PC-9 (cell line): ENCODE measurements at regions not wholly inside any gene's neighbourhood (a gene's known extent, or its start where the extent isn't known, plus 50 kb on each side); places are given as distances from the start of the nearest gene placed in this dataset.

Experiments
- BruUV-seq: library from RNA; stranded (reverse); fragments of 400-500 nt; replicated peaks from 2 replicates; lab custom pipeline; 2021; lab: Mats Ljungman, UMichigan
- CTCF ChIA-PET: fragments of 300-600 bp; sonication (Branson Sonifier 250); formaldehyde crosslinking; loops from one replicate; lab custom pipeline; 2022; ENCODE audit warnings: antibody characterized with exemption; lab: Charles Lee
- POLR2A ChIA-PET: fragments of 300-600 bp; sonication (Branson Sonifier 250); formaldehyde crosslinking; loops from one replicate; lab custom pipeline; 2022; ENCODE audit warnings: antibody characterized with exemption; ENCODE audit not compliant: unreplicated experiment; lab: Charles Lee
- DNase-seq, 2 experiments: peaks; one replicate each; pipeline versions ENCODE4 v3.0.0 to v3.0.0-alpha.2; 2015 to 2022; ENCODE audit warnings: mixed read lengths in 1 of 2
- H2AFZ ChIP-seq: fragments of 200-600 bp; sonication (generic); 2 replicates; pipeline ENCODE4 v1.8.1; 2017; ENCODE audit warnings: antibody characterized with exemption
- H3F3A ChIP-seq: fragments of 200-600 bp; sonication (generic); 2 replicates; pipeline ENCODE4 v1.8.1; 2017; ENCODE audit warnings: antibody characterized with exemption, mild to moderate bottlenecking, low read depth; ENCODE audit not compliant: insufficient read depth
- H3K27ac ChIP-seq: fragments of 200-600 bp; sonication (generic); 2 replicates; pipeline ENCODE4 v1.6.1; 2016; ENCODE audit warnings: mixed run types
- H3K27me3 ChIP-seq: fragments of 200-600 bp; sonication (generic); 2 replicates; pipeline ENCODE4 v1.6.1; 2016; ENCODE audit warnings: low read depth, mixed run types; ENCODE audit not compliant: insufficient read depth
- H3K36me3 ChIP-seq: fragments of 200-600 bp; sonication (generic); 2 replicates; pipeline ENCODE4 v1.6.1; 2016; ENCODE audit warnings: low read depth, mixed run types
- H3K4me1 ChIP-seq: fragments of 200-600 bp; sonication (generic); replicated peaks from 2 replicates; pipeline ENCODE4 v1.6.1; 2016; ENCODE audit warnings: mixed run types; ENCODE audit not compliant: insufficient read depth
- H3K4me2 ChIP-seq: fragments of 200-600 bp; sonication (generic); 2 replicates; pipeline ENCODE4 v1.6.1; 2017; ENCODE audit warnings: mixed run types
- H3K4me3 ChIP-seq: fragments of 200-600 bp; sonication (generic); 2 replicates; pipeline ENCODE4 v1.6.1; 2016; ENCODE audit warnings: mixed run types
- H3K79me2 ChIP-seq: fragments of 200-600 bp; sonication (generic); 2 replicates; pipeline ENCODE4 v1.6.1; 2017; ENCODE audit warnings: low read depth, mixed run types
- H3K9me2 ChIP-seq: fragments of 200-600 bp; sonication (generic); 2 replicates; pipeline ENCODE4 v1.8.1; 2017; ENCODE audit warnings: mild to moderate bottlenecking; ENCODE audit not compliant: insufficient read depth
- H3K9me3 ChIP-seq: fragments of 200-600 bp; sonication (generic); 2 replicates; pipeline ENCODE4 v1.8.1; 2016; ENCODE audit warnings: low read depth; ENCODE audit not compliant: insufficient read depth
- H4K20me1 ChIP-seq: fragments of 200-600 bp; sonication (generic); 2 replicates; pipeline ENCODE4 v1.8.1; 2017; ENCODE audit not compliant: insufficient read depth
- EZH2 ChIP-seq: fragments of 200-600 bp; sonication (generic); IDR thresholded peaks from 2 replicates; pipeline ENCODE4 v1.8.0; 2017; ENCODE audit warnings: antibody characterized with exemption, low read depth
- intact Hi-C: fragments of 100-400 bp; cut with micrococcal nuclease; formaldehyde crosslinking; loops from one replicate; pipeline ENCODE4 v1.10.0; 2022; ENCODE audit not compliant: unreplicated experiment
- TF ChIP-seq, protein P1 (sequence below): fragments of 200-600 bp; sonication (generic); conservative IDR thresholded peaks from 2 replicates; pipeline ENCODE4 v1.6.1; 2017; ENCODE audit warnings: mixed run types, antibody characterized with exemption, mild to moderate bottlenecking, moderate library complexity

DNA sequence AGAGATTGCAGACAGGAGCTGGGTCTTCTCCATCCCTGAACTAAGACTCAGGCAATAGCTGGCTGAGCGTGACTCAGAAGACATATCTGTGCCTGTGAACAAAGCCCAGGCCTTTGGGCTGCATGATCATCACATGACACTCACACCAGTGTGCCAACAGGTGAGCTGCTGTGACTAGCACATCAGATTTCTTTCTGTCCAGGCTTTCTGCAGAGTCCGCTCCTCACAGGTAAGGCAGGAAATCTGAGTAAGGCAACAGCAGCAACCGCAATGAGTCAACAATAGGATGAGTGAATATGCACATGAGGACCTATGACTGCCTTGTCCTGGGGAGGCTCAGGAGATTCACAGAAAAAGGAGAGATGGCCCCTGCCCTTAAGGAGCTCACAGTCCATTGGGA lies 293.6 kb downstream of the ACTL7B start:
- Histone ChIP-seq H3F3A (no peaks in the 10 kb centered on the region), H3K4me3 (no peak overlapping the region), H2AFZ (no peak overlapping the region), H3K9me2 (no peaks in the 10 kb centered on the region; the same call in 1 of the 2 replicates), H3K4me2 (no peak overlapping the region), H3K9me3 (no peaks in the 10 kb centered on the region), H4K20me1 (no peaks in the 10 kb centered on the region), H3K4me1 (no peaks in the 10 kb centered on the region), H3K27ac (no peak overlapping the region), H3K79me2 (no peaks in the 10 kb centered on the region), H3K27me3 (no peaks in the 10 kb centered on the region), H3K36me3 (no peaks in the 10 kb centered on the region)
- DNase-seq: peak in 1 of 2 experiments; percentile 51
- BruUV-seq: no TSS peak
- ChIA-PET POLR2A (interaction anchor here (0.6 to 1.2 kb wide), 2 partner anchors 19 to 230 kb away, joined by 5 to 9 read pairs; no protein-coding TSS in a partner anchor), CTCF (interaction anchor here (0.6 to 0.8 kb wide), 3 partner anchors 13 to 393 kb away, joined by 5 to 8 read pairs (median 5); no protein-coding TSS in a partner anchor)
- intact Hi-C loops: loop anchor here (10.0 kb wide), 4 partner anchors 377 to 1217 kb away; no protein-coding TSS in a partner anchor
- TF ChIP-seq EZH2: no peak
- TF ChIP-seq, protein P1, sequence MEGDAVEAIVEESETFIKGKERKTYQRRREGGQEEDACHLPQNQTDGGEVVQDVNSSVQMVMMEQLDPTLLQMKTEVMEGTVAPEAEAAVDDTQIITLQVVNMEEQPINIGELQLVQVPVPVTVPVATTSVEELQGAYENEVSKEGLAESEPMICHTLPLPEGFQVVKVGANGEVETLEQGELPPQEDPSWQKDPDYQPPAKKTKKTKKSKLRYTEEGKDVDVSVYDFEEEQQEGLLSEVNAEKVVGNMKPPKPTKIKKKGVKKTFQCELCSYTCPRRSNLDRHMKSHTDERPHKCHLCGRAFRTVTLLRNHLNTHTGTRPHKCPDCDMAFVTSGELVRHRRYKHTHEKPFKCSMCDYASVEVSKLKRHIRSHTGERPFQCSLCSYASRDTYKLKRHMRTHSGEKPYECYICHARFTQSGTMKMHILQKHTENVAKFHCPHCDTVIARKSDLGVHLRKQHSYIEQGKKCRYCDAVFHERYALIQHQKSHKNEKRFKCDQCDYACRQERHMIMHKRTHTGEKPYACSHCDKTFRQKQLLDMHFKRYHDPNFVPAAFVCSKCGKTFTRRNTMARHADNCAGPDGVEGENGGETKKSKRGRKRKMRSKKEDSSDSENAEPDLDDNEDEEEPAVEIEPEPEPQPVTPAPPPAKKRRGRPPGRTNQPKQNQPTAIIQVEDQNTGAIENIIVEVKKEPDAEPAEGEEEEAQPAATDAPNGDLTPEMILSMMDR: no peak

DNA sequence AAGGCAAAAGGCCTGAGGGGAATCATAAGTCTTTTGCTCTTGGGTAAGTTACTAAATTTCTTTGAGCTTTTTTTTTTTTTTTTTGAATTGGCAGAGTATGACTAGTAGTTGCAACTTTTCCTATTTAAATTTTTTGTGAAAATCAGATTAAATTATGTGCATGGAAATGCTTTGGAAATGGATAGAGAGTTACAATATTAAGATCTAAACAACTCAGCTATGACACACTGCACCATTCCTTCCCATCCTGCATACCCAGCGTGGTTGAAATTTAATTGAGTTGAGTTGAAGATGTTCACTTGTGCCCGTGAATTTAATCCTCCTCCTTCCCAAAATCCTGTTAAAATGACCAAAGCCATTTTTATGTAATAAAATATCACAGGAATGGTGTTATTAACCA lies 296.4 kb downstream of the ACTL7B start:
- Histone ChIP-seq H3K4me1 (no peaks in the 10 kb centered on the region), H3K9me2 (no peaks in the 10 kb centered on the region; the same call in 1 of the 2 replicates), H3K27me3 (no peaks in the 10 kb centered on the region), H3K4me2 (no peak overlapping the region), H3K36me3 (no peaks in the 10 kb centered on the region), H4K20me1 (no peaks in the 10 kb centered on the region), H3K9me3 (no peaks in the 10 kb centered on the region), H3K27ac (no peak overlapping the region), H3K4me3 (no peak overlapping the region), H2AFZ (no peak overlapping the region), H3F3A (no peaks in the 10 kb centered on the region), H3K79me2 (no peaks in the 10 kb centered on the region)
- TF ChIP-seq, protein P1: no peak
- TF ChIP-seq EZH2: no peak
- POLR2A ChIA-PET: interaction anchor here (0.6 kb wide), 1 partner anchor 953 kb away, joined by 3 read pairs; no protein-coding TSS in a partner anchor
- CTCF ChIA-PET: interaction anchor here (0.6 kb wide), 1 partner anchor 1105 kb away, joined by 4 read pairs; no protein-coding TSS in a partner anchor
- no TSS peak for BruUV-seq
- DNase-seq: no peak
- intact Hi-C loops: no loop called here

DNA sequence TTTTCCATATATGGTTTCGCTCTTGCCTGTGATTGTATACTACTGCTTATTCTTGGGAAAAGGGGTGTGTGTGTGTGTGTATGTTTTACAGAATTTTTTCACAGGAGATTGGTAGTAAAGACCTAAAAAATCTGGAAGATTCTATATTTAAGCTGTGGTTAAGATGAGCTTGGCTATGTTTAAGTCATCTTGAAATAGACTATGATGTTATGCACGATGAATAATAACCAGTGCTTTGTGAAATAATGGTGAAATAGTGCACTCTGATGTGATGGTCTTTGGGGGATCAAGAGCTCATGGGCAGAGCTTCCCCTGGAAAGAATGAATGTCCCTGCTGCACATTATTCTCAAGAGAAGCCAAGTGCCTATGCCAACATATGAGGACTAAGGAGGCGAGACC lies 301.0 kb downstream of the ACTL7B start:
- no peaks in the 10 kb centered on the region for H3K79me2 ChIP-seq
- no peak overlapping the region for H3K4me2 ChIP-seq
- ChIA-PET POLR2A (interaction anchor here (0.7 kb wide), 1 partner anchor 279 kb away, joined by 4 read pairs; no protein-coding TSS in a partner anchor), CTCF (no interaction called here)
- no peaks in the 10 kb centered on the region for H3K36me3 ChIP-seq
- H2AFZ ChIP-seq: no peak overlapping the region
- no peak for TF ChIP-seq EZH2
- TF ChIP-seq, protein P1: no peak
- no peak overlapping the region for H3K4me3 ChIP-seq
- no peaks in the 10 kb centered on the region for H3K9me3 ChIP-seq
- BruUV-seq: no TSS peak
- H3K27ac ChIP-seq: no peak overlapping the region
- DNase-seq: no peak
- H3K9me2 ChIP-seq: no peaks in the 10 kb centered on the region; the same call in 1 of the 2 replicates
- no peaks in the 10 kb centered on the region for H3K27me3 ChIP-seq
- peaks cover 42% of the 10 kb centered on the region for H3K4me1 ChIP-seq
- H3F3A ChIP-seq: peaks cover 29% of the 10 kb centered on the region
- H4K20me1 ChIP-seq: no peaks in the 10 kb centered on the region
- intact Hi-C loops: loop anchor here (5.0 kb wide), 3 partner anchors 503 to 1068 kb away; partner anchors contain the start of gene KLF4
